ENCODE measurements at regions not wholly inside any gene's neighbourhood (a gene's known extent, or its start where the extent isn't known, plus 50 kb on each side); places are given as distances from the start of the nearest gene placed in this dataset.
"Not testable (repeated sequence)": the region's sequence is repeated elsewhere in the genome, so short reads cannot be mapped to it uniquely, and the experiment has no call there.

GRCh38 chr10:27354100-27354499 lies 113.5 kb upstream of the ACBD5 start:
- TF ChIP-seq CTCF (IDR thresholded peaks at IDR 0.05; ENCODE audit: low read length); EZH2phosphoT487 (IDR thresholded peaks at IDR 0.05; ENCODE audit: low read length); EZH2 (optimal IDR thresholded peaks at IDR 0.05; ENCODE audit: low read depth, low read length): not testable (repeated sequence)

Measured in MM.1S (cell line).